T-helper 1 cell treated with Interleukin-12 subunit alpha and Interleukin-12 subunit beta and Interleukin-4 antibody, amounts not matched to agents 30 ng/mL and 1 ng/mL, for 36 hours (primary cell): ENCODE measurements at regions not wholly inside any gene's neighbourhood (a gene's known extent, or its start where the extent isn't known, plus 50 kb on each side); places are given as distances from the start of the nearest gene placed in this dataset.

Source experiments
- intact Hi-C: fragments of 100-400 bp; cut with micrococcal nuclease; formaldehyde crosslinking; loops from one replicate; pipeline ENCODE4 v1.15.1; 2024

GRCh38 chr12:25746131-25746530, 193.0 kb upstream of the LMNTD1 start:
- intact Hi-C loops, result no loop called here

GRCh38 chr12:25752710-25753309, 199.7 kb upstream of the LMNTD1 start:
- intact Hi-C loops, result no loop called here

GRCh38 chr12:25755136-25755970, 202.3 kb upstream of the LMNTD1 start:
- intact Hi-C loops, result no loop called here

GRCh38 chr12:25755971-25756260, 202.6 kb upstream of the RASSF8 start:
- intact Hi-C loops, result no loop called here

GRCh38 chr12:25757037-25757665, 201.3 kb upstream of the RASSF8 start:
- intact Hi-C loops, result no loop called here

GRCh38 chr12:25759752-25760151, 198.7 kb upstream of the RASSF8 start:
- intact Hi-C loops, result no loop called here

GRCh38 chr12:25761356-25761755, 197.1 kb upstream of the RASSF8 start:
- intact Hi-C loops, result no loop called here

GRCh38 chr12:25764409-25764808, 194.1 kb upstream of the RASSF8 start:
- intact Hi-C loops, result no loop called here

GRCh38 chr12:25764892-25765291, 193.6 kb upstream of the RASSF8 start:
- intact Hi-C loops, result no loop called here

GRCh38 chr12:25767606-25768005, 190.9 kb upstream of the RASSF8 start:
- intact Hi-C loops, result no loop called here

- intact Hi-C loops, result no loop called here
Observed at GRCh38 chr12:25768151-25768550, 190.3 kb upstream of the RASSF8 start.

- intact Hi-C loops, result no loop called here
Observed at GRCh38 chr12:25769082-25769945, 189.2 kb upstream of the RASSF8 start.

- intact Hi-C loops, result no loop called here
Observed at GRCh38 chr12:25771041-25771440, 187.4 kb upstream of the RASSF8 start.

- intact Hi-C loops, result no loop called here
Observed at GRCh38 chr12:25771476-25771875, 187.0 kb upstream of the RASSF8 start.

GRCh38 chr12:25775968-25776367, 182.5 kb upstream of the RASSF8 start:
- intact Hi-C loops, result no loop called here

GRCh38 chr12:25780771-25781170, 177.7 kb upstream of the RASSF8 start:
- intact Hi-C loops, result no loop called here

GRCh38 chr12:25781232-25781631, 177.2 kb upstream of the RASSF8 start:
- intact Hi-C loops, result no loop called here

- intact Hi-C loops, result no loop called here
Observed at GRCh38 chr12:25783566-25783965, 174.9 kb upstream of the RASSF8 start.

- intact Hi-C loops, result no loop called here
Observed at GRCh38 chr12:25784669-25785068, 173.8 kb upstream of the RASSF8 start.

- intact Hi-C loops, result no loop called here
Observed at GRCh38 chr12:25785134-25785533, 173.3 kb upstream of the RASSF8 start.

GRCh38 chr12:25787701-25788100, 170.8 kb upstream of the RASSF8 start:
- intact Hi-C loops, result no loop called here
